H7 (cell line): ENCODE measurements at regions not wholly inside any gene's neighbourhood (a gene's known extent, or its start where the extent isn't known, plus 50 kb on each side); places are given as distances from the start of the nearest gene placed in this dataset.
"Not testable (repeated sequence)": the region's sequence is repeated elsewhere in the genome, so short reads cannot be mapped to it uniquely, and the experiment has no call there.

Experiments used
- DNase-seq: peaks from one replicate; pipeline ENCODE4 v3.0.0; 2012
- H3K27me3 ChIP-seq: 2 replicates; pipeline ENCODE4 v1.6.0; 2011; ENCODE audit warnings: mild to moderate bottlenecking, low read length; ENCODE audit not compliant: control insufficient read depth, insufficient read depth
- H3K36me3 ChIP-seq: replicated peaks from 2 replicates; pipeline ENCODE4 v1.5.1; 2011; ENCODE audit warnings: low read length; ENCODE audit not compliant: control insufficient read depth, insufficient read depth
- H3K4me3 ChIP-seq: 2 replicates; pipeline ENCODE4 v1.5.1; 2011; ENCODE audit warnings: low read depth, mild to moderate bottlenecking, control low read depth, low read length, moderate library complexity; ENCODE audit not compliant: insufficient read depth

GRCh38 chr2:207362716-207363115 is 167.0 kb upstream of the CREB1 start:
- Histone ChIP-seq H3K36me3 (no peaks in the 10 kb centered on the region), H3K4me3 (no peak overlapping the region), H3K27me3 (no peaks in the 10 kb centered on the region)
- DNase-seq: no peak

DNA sequence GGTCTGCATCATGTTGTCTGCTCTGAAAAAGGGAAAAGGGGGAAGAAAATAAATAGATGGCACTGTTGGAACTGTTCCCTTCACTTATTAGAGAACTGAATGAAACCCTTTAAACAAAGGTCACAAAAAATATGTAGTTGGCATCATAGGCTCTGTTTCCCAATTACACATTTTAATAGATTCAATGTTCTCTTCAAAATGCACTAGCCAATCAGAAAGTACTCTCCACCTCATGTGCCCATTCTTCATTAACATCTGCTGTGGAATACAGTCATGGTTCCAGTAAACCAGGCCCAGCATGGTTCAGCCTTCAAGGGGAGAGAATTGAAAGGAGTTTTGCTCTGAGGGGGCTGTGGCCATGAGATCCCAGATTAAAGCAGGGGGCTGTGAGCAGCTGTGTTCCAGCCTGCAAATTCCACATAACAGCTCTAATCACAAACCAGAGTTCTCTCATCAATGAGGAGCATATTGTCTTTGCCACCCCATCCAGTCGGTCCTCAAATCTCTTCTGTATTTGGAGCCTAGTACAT is 165.9 kb upstream of the CREB1 start:
- no peak for DNase-seq
- no peak overlapping the region for H3K4me3 ChIP-seq
- H3K36me3 ChIP-seq: no peaks in the 10 kb centered on the region
- no peaks in the 10 kb centered on the region for H3K27me3 ChIP-seq

DNA sequence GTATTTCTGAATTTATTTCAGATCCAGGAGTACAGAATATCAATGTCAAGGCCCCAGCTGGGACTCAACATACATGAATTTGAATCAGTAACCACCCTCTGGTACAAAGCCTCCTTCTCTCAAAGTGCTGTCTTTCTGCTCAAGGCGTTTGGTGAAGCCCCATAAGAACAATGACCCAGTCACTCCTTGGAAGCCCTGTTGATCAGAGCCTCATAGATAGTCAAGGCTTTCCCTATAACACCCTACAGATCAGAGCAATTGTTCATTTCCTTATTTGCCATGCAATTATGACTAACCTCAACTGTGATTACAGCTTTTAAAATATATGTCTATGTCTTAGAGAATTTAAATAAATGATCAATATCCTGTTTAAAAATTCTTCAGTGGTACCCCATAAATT is 159.1 kb upstream of the CREB1 start:
- no peaks in the 10 kb centered on the region for H3K27me3 ChIP-seq
- H3K4me3 ChIP-seq: no peak overlapping the region
- no peaks in the 10 kb centered on the region for H3K36me3 ChIP-seq
- DNase-seq: no peak

DNA sequence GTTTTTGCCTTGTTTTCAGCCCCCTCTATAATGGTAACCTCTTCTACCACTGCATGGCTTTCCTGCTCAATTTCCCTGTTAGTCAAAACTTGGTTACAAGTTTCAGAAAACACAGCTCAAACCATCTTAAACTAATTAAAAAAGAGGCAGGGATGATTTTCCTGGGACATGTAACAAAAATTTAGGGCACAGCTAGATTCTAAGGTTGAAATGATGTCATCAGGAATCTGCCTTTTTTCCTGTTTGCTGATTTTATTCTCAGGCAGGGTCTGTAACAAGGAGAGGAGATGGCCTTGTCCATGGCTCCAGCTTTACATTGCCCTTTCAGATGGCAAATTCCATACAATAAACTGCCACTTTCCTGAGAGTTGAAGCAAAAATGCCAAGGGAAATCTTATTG is 157.9 kb upstream of the CREB1 start:
- Histone ChIP-seq H3K36me3 (no peaks in the 10 kb centered on the region), H3K27me3 (no peaks in the 10 kb centered on the region)
- no peak for DNase-seq

DNA sequence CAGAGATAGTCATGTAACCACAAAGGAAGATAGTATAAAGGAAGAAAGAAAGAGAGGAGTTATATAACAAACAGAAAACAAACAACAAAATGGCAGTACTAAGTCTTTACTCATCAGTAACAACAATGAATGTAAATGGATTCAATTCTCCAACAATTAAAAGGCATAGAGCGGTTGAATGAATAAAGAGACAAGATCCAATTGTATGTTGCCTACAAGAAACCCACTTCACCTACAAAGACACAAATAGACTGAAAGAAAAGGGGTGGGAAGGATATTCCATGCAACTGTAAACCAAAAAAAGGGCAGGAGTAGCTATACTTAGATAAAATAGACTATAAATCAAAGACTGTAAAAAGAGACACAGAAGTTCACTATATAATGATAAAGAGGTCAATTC is 157.3 kb upstream of the CREB1 start:
- no peaks in the 10 kb centered on the region for H3K27me3 ChIP-seq
- H3K36me3 ChIP-seq: no peaks in the 10 kb centered on the region
- DNase-seq: no peak
- no peak overlapping the region for H3K4me3 ChIP-seq

More for the DNA sequence above, 157.9 kb upstream of the CREB1 start:
- H3K4me3 ChIP-seq: no peak overlapping the region

GRCh38 chr2:207375207-207375875 is 154.4 kb upstream of the CREB1 start:
- H3K4me3 ChIP-seq: no peak overlapping the region
- DNase-seq: no peak
- no peaks in the 10 kb centered on the region for H3K27me3 ChIP-seq
- H3K36me3 ChIP-seq: no peaks in the 10 kb centered on the region

GRCh38 chr2:207378620-207379019 is 151.1 kb upstream of the CREB1 start:
- not testable (repeated sequence) for DNase-seq, H3K36me3 ChIP-seq, H3K4me3 ChIP-seq, H3K27me3 ChIP-seq

DNA sequence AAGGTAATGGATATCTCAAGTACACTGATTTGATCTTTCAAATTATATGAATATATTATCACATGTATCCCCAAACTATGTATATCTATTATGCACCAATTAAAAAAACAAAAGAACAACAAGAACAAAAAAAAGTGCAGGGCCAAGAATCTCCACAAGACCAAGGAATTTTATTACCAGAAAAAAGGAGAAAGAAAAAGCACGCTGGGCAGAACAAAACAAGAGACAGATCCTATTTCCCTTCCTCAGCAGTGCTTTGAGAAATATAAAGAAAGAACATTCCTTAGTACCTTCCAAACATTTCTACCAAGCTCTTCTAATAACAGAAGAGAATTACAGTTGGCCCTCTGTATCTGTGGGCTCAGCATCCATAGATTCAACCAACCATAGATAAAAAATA is 144.7 kb upstream of the CREB1 start:
- Histone ChIP-seq H3K4me3 (no peak overlapping the region), H3K36me3 (no peaks in the 10 kb centered on the region), H3K27me3 (no peaks in the 10 kb centered on the region)
- no peak for DNase-seq

GRCh38 chr2:207385903-207386302 is 143.9 kb upstream of the CREB1 start:
- Histone ChIP-seq H3K27me3 (no peaks in the 10 kb centered on the region), H3K4me3 (no peak overlapping the region), H3K36me3 (no peaks in the 10 kb centered on the region)
- no peak for DNase-seq

DNA sequence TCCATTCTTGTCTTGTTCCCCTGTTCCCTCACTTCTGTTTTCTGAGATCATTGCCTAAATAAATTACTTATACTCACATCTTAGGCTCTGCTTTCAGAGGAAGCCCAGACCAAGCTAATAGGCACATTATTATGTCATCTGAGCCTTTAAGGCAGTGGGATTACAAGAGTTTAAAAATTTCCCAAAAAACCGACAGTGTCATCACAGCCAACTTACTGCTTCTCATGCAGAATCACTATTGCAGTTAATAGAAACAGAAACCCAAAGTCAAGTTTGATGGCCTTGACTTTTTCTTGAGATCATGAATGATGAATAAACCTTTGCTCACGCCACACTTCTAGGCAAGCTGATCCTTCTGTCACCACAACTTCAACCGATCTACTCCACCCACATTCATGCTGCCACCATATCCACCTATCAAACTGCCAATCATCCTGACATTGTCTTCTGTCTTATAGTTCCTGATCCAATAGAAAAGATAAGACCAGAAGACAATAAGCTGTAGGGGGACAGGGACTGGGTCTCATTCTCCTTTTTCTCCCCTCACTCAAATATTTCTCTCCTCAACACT is 142.7 kb upstream of the CREB1 start:
- Histone ChIP-seq H3K27me3 (no peaks in the 10 kb centered on the region), H3K36me3 (no peaks in the 10 kb centered on the region), H3K4me3 (no peak overlapping the region)
- no peak for DNase-seq

DNA sequence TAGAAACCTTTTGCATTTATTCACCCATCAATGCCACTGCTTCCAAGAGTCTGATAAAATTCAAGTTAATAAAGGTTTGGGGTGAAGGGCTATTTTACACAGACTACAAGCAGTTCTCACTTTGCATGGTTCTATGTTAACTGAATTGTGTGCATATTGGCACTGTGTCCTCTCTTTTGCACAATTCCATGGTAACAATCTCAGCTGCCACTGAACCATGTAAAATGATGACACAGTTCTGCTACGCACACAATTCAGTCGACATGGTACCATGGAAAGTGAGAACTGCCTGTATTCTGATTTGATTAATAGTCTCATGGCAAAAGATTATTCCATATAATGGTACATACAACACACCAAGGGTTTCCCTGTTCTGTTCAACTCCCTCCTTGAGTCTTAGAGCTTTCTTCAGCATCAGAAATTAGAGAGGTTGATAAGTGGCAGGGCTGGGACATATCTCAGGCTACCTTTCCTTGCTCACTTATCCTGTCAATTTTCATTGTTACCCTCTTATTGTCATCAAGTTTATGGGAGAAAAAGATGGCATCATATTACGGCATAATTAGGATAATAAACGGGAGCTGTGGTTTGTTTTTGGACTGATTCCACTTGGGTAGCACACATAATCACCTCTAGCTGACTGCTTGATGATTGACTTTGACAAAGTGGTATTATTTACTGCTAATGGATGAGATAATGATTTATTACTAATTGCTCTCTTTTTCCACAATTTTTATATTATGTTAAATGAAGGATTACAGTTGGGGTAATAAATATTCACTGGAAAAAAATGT is 139.3 kb upstream of the CREB1 start:
- Histone ChIP-seq H3K27me3 (no peaks in the 10 kb centered on the region), H3K36me3 (no peaks in the 10 kb centered on the region), H3K4me3 (no peak overlapping the region)
- no peak for DNase-seq

- Histone ChIP-seq H3K27me3 (no peaks in the 10 kb centered on the region), H3K4me3 (no peak overlapping the region), H3K36me3 (no peaks in the 10 kb centered on the region)
- no peak for DNase-seq
Observed at GRCh38 chr2:207394203-207394781, 135.5 kb upstream of the CREB1 start.

DNA sequence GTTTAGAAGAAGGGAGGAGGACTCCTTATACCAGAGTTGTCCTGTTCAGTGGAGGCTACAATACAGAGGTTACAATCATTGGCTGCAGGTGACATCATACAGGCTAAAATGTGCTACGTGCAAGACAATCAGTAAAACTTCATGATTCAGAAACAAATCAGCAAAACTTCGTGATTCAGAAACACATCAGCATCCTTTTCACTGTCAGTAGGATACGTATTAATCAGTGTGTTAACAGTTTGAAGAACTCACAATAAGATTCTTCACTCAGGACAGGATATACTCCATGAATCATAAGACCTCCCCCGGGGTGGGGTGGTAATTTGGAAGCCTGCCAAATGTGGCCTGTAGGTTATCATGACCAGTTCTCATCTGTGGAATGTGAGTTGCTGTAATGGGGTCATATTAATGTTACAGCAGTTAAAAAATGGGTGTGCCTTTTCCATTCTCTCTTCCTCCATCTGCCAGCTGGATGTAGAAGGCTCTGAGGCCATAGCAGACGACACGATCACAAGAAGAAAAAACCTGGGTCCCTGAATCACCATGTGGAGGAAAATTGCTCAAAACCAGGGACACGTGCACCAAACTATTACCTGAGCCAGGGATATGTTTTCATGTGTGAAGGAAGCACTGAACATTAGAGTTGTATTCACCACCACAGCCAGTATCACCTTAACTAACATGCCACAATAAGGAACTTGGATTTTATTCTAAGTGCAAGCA is 134.8 kb upstream of the CREB1 start:
- no peaks in the 10 kb centered on the region for H3K27me3 ChIP-seq
- no peak for DNase-seq
- no peaks in the 10 kb centered on the region for H3K36me3 ChIP-seq
- no peak overlapping the region for H3K4me3 ChIP-seq

GRCh38 chr2:207395535-207396251 is 134.1 kb upstream of the CREB1 start:
- H3K4me3 ChIP-seq: no peak overlapping the region
- H3K27me3 ChIP-seq: no peaks in the 10 kb centered on the region
- H3K36me3 ChIP-seq: no peaks in the 10 kb centered on the region
- DNase-seq: no peak
